ENCODE measurements at regions not wholly inside any gene's neighbourhood (a gene's known extent, or its start where the extent isn't known, plus 50 kb on each side); places are given as distances from the start of the nearest gene placed in this dataset.

GRCh38 chr7:420142-421093 lies 99.2 kb downstream of the PDGFA start:
- no peak for TF ChIP-seq EP300 (IDR thresholded peaks at IDR 0.05; ENCODE audit: low read depth)
- TF ChIP-seq POLR2AphosphoS5 (IDR thresholded peaks at IDR 0.05) = no peak
- no peak for TF ChIP-seq POLR2A (IDR thresholded peaks at IDR 0.05)

All from transverse colon (tissue), 3 donors.